ENCODE measurements at regions not wholly inside any gene's neighbourhood (a gene's known extent, or its start where the extent isn't known, plus 50 kb on each side); places are given as distances from the start of the nearest gene placed in this dataset.

DNA sequence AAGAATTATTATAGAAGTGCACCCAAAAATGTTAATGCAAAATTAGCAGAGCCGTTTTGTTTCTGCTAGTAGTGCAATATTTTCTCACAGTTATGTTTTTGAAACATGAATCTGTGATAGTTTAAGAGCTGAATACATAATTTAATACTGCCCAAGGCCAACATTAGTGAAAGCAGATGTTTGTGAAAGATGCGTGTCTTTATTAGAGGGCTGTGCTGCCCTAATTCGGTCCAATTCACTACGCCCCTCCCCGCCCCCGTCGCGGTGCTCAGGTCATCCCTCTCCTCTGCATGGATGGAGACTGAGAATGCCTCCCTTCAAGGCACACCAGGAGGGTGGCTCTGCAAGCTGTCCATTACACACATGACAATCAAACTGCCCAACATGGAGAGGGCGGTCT is 172.0 kb downstream of the TEX36 start:
- no peak for DNase-seq

DNA sequence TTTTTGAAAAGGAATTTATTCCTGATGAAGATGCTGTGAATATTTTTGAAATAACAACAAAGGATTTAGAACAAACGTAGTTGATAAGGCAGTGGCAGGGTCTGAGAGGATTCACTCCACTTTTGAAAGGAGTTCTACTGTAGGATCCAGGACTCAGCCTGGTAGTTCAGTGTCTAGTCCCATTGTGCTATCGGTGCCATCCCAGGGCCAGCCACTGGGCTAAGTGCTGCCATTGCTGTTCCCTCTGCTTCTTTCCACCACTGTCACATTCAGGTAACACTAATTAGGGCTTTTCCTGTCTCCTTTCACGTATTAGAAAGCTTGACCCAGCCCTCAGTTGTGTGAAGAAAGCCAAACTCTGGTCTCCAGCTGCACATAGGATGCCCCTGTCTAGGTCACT is 177.3 kb downstream of the TEX36 start:
- no peak for DNase-seq

DNA sequence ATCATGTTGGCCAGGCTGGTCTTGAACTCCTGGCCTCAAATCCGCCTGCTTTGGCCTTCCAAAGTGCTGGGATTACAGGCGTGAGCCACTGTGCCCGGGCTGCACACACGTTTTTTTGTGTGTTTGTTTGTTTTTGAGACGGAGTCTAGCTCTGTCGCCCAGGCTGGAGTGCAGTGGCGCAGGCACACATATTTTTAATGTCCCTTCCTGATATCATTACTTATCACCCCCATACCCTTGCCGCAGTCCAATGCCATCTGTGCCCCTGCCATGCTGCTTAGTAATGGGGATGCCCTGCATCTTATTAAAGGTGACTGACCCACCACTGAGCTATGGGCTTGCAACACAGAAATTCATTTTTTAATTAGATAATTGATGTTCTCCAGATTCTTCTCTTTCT is 180.7 kb downstream of the TEX36 start:
- no peak for DNase-seq

DNA sequence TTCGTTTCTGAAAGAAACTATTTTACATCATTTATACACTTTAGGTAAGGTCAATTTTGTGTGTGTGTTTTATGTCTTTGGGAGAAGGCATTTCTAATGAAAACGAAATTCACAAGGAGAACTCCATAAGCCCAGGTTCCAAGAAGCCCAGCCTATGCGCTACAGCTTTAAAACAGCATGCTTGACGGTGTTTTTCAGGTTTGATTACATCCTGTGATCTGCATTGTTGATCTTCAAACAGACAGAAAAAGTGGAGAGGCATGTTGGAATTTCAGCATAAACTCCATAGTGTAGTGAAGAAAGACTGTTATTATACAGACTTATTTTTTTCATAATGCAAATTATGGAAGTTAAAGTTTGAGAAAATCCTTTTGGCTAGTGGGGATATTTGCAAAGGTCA is 187.6 kb downstream of the TEX36 start:
- DNase-seq, result no peak

DNA sequence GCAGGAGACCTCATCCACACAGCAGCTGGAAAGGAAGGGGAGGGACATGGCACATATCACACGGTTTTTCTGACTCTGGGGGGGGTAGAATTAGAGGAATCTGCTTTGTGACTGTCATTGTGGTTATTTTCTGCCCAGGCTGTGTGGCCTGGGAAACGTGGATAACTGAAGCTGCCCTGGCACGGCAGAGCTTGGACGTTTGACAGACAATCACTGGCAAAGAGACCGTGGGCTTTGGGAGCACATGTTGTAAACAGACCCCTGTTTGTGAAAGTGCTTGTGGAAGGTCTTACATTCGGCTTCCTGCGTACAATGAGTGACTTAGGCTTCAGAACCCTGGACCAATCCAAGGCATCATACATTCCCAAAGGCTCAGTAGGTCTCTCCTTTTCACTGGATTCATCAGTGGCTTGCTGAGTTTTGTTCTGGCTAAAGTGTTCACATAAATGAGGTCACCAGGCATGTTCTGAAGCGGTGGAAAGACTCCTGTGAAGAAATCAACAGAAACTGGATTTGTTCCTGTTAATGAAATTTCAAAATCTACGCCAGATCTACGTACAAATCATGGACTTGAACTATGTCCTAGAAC is 188.2 kb downstream of the TEX36 start:
- no peak for DNase-seq

DNA sequence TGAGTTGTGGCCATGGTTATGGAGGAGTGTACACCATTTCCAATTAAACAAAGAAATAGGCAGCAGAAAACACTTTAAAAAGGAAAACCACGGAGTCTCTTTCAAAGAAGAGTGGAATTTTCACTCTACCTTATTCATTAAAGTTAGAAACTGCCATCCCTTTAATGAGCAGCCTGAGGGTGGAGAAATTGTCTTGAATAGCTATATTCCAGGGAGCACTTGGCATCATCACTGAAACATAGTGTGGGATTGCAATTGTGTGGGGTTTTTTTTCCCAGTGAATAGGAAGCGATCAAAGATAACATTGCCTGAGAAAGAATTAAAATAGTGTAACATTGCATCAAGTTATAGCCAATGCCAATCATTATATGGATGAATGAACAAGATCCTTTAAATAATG is 191.6 kb downstream of the TEX36 start:
- no peak for DNase-seq

DNA sequence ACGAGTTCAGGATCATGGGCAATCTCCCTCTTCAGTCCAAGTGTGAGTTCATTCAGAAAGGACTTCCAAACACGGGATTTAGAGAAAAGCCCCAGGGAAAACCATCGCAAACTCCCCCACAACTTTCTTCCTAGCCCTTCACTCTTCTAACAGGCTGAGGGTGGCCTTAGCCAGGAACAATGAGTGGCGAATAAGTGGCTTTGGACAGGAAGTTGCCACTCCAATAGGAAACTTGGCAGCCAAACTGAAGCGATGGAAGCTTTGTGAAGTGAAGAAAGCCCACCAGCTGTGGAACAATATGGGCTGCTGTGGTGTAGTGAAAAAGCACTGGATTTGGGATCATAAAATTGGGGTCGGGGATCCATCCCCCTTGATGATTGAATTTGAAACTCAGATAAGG is 193.2 kb downstream of the TEX36 start:
- no peak for DNase-seq

DNA sequence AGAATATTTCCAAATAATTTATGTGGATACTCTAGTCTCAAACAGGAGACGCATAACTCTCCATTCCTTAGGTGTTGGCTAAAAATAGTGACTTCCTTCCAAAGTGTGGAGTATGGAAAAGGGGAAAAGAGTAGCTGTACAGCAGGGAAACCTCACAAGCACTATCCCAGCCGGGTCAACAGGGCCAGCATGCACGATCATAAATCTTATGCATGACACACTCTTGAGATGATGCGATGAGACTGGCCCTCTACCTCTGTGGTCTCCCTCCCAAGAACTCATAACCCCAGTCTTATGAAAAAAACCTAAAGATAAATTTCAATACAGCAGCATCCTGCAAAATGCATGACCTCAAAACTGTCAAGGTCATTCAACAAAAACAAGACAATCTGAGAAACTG is 197.3 kb downstream of the TEX36 start:
- no peak for DNase-seq

DNA sequence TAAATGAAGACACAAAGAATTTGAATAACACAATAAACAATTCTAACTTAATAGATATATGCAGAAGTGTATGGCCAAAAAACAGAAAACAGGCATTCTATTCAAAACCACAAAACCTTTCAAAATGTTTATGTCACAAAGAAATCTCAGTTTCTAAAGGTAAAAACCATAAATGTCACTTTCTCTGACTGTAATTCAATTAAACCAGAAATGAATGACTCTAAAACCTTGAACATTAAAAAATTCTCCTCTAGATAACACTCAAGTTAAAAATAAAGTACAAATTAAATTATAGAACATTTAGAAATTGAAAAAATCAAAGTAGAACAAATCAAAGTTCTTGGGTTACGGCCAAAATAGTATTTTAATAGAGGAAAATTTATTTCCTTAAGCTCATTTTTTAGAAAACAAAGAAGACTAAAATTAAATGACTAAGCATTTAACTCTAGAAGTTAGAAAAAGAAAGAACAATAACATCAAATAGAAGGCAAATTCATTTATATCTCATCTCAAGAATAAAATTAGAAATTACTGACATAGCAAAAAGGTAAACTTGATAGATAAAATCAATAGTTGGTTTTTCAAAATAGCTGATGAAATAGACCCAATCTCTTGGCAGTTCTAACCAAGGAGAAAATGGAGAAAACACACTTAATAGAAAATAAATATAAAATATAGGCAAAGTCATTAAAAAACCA is 198.8 kb downstream of the TEX36 start:
- no peak for DNase-seq

DNA sequence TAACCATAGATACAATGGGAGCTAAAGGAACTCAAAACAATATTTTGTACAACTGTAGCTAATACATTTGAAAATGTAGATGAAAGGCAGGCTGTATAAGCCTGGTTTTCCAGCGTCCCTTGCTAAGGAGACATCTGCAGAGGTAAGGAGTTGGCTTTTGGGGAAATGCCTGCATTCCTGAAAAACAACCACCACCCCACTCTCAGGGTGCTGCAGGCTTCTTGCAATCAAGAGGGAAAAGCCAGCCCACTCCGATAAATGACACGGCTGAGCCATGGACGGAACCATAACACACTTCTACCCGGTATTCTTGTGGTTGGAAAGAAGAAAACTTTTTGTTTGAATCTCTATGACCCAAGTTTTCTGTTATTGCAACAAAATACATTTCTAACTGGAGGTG is 200.3 kb downstream of the TEX36 start:
- DNase-seq, result no peak

DNA sequence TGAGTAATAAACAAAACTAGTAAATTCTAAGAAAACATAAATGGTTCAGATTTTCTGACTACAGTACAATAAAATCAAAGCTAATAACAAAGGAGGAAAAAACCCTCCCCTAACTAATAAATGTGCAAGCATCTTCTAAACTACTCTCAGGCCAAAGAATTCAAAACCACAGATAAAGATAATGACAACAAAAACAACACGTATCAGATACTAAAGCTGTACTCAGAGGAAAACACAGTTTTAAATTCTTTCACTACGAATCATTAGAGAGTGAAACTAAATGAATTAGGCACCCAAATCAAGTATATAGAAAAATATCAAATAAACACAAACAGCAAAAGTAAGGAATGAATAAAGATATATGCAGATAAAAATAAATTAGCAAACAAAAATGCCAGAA is 200.9 kb downstream of the TEX36 start:
- DNase-seq, result no peak

DNA sequence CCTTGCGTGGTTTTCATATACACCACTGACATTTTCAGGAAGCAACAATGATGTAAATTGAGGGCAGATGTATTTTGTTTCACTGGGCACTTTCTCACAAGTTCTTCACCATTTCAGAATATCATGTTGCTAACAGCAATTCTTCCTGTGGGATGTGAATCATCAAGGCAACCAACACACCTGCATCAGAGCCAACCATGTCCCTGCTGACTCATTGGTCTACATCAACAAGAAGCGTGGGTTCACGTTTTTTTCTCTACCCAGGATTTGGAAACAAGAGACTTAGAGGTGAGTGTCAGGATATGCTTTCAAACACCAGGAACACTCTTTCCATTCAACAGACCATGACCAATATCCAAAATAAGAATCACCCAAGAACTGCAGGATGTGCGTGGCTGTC is 203.9 kb downstream of the TEX36 start:
- DNase-seq, result no peak

DNA sequence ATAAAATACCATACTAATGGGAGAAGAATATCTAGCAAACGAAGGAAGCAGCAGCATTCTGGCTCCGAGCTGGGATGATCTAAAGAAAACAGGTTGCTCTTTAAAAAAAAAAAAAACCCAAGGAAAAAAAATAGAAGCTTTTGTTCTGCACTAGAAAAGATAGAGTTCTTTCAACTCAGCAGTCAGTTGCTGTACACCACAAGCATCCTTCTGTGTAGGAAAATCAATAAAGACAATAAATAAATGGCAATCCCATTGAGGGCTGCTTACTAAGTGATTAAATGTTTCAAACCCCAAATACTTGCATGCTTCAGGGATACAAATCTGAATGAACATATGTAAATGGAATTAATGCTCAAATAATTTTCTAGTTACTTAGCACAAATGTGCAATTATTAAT is 207.1 kb downstream of the TEX36 start:
- no peak for DNase-seq

DNA sequence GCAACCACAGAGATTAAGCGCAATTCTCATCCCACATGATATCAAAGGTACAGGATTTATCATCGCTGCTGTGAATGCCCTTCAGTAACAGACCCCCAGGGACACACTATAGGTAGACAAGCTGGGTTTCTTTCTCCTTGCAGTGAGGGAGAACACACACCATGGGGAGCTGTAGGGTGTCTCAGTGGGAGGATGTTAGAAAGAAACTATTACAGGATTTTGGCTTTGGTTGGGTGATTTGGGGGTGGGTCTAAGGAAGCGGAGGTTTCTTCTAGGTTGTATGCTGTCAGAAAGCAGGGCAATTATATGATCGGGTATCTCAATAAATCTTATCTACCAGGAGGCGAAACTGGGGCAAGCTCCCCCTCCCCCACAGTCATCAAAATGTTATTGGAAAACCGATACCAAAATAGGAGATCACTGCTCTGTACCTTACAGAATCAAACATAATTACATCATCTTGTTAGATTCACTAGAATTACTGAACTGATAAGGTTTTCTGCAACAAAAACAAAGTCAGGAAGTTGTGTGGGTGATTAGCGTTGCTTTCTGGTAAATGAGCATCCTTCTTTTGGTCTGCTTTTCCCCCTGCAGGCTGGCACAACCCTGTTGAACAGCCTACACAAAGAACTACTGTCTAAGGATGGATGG is 209.7 kb downstream of the TEX36 start:
- no peak for DNase-seq

DNA sequence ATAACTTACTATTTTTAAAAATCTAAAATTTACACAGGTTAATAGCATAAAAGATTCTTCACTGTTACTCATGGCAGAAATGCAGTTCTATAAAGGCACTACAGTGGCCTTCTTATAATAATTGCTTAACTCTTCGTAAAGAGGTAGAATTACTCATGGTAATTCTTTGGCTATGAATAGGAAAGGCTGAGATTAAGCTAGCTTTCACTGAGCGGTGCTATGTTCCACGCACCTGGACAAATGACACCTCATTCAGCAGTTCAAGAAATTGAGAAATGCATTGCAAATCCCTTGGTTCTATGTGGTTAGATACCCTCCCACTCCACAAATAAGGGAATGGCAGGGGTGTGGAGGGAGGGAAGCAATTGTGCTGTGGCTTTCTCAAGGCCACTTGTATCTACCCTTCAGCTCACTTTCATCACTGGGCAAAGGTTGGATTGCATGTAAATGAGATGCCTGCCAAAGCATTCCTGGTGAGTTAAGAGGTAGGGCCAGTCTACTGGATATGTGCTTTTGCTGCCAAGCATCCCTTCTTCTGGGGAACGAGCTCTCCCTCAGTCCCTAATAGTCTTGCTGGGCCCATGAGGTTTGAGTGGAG is 210.9 kb downstream of the TEX36 start:
- DNase-seq, result no peak

DNA sequence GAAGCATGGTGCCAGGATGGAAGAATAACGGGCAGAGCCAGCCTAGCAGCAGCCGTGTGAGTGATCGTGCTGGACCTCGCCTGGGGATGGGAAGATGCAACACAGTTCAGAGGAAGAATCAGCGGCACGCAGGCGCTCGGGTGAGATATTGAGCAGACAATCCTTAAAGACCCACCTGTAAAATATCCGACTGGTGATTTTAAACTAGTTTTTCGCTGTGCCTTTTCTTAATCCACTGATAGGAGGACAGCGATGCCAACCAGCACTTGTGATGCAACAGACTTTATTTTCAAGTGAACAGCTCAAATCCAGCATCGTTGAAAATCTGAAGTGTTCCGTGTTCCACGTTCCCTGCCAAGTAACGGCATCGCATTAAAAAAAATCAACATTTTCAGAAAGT is 214.7 kb downstream of the TEX36 start:
- DNase-seq, result no peak

DNA sequence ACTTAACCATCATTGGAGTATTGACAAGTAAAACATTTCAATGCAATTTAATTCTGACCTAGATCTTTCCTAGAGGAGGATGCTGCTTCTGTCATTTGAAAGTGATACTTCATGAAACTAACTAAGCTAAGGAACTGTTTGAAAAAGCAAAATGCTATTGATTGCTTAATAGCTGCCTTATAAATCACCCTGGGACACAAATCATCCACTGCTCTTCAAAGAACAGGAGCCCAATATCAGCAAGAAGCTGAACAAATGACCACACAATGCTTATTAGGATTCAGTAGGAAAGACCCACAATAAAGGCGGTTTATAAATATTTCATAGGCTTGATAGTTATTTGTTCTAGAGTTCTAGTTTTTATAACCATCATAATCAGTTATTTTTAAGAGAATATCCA is 216.3 kb downstream of the TEX36 start:
- DNase-seq, result no peak

DNA sequence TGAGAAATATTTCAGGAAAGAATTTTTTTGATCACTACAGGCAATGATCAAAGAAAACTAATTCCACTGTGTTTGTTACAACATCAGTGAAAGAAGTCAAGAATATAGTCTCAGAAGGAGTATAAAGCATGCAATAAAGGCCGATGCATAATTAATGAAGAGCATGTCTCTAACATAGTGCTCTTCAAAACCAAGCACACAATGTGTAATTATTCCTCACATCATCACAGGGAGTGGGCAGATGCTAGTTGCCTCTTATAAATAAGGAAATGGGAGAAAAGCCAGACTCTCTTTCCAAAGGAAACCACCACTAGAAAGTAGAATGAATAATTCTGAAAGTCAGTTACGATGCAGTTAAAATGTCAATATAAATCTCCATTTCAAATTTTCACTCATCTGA is 220.1 kb downstream of the TEX36 start:
- no peak for DNase-seq

DNA sequence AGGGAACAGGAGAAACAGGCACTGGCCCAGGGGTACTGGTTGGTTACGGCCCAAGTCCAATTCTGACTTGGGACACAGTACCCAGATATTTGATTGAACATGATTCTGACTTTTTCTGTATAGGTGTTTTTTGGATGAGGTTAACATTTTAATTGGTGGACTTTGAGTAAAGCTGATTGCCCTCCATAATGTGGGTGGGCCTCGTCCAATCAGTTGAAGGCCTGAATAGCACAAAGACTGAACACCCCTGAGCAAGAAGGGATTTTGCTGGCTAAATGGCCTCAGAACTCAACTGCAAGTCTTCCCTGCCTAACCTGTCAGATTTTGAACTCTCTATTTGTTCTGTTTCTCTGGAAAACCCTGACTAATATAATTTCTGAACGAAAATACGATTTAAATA is 222.6 kb downstream of the TEX36 start:
- no peak for DNase-seq

DNA sequence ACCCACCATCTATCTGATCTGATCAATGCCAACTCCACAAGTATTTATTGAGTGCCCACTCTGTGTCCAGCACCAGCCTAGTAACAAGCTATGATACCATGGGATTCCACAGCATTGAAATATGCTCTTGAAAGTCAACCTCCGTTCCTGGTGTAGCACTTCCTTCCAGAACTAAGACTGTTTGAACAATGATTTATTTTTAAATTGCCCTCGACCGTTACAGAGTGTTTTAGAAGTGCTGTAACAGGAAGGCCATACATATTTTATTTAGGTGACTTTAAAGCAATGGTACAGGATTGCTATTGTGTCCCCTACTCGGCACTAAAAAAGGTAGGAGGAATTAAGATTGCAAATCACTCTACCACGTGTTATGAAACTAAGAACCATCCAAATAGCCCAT is 225.6 kb downstream of the TEX36 start:
- no peak for DNase-seq

DNA sequence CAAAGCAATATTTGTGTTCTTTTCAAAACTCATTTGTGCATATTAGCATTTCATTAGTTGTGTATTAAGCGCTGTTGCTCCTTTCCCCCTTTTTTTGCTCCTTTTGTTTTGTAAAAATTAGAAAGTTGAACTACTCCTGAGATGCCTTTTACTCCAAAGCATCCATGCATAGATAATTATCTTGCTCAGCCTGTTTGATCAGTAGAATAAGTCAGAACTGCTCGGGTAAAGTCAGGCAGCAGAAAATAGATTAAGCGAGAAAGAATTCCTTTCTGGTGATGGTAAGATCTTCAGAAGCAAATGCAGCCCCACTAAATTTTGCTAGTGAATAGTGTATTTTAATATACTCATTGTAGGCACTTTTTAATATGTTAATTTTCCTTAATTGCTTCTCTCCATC is 227.1 kb downstream of the TEX36 start:
- no peak for DNase-seq

DNA sequence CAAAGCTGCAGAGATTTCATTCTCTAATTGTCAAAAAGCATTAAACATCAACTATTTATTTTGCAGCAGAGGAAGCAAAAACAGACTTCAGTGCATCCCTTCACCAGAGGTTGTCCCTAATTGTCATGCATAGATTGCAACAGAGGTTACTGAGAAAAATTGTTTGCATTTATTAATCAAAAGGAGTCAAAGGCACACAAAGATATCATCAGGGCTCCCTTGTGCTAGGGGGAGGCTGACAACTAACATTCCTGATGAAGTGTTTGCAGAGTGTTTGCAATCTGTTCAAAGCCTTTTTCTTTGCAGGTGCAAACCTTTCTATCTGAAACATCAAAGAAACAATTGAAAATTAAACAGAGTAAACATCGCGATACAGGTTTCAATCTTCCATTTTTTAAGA is 227.5 kb downstream of the TEX36 start:
- no peak for DNase-seq

DNA sequence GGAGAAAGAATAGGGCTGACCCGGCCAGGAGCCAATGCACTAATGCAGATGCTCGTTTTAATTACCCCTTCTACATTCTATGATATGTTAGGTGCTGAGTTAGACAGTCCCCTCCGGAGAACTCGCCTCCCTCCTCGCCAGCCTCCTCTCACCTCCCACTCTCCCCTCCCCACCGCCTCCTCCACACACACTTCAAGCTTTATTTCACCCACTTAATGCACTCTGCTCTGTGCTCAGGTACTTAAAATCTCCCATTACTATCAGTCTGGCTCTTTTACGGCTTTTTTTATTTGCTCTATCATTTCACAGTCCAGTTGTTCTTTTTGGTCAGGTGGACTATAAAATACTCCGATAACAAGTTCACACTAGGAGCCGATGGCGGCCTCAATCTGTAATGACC is 231.6 kb downstream of the TEX36 start:
- no peak for DNase-seq

DNA sequence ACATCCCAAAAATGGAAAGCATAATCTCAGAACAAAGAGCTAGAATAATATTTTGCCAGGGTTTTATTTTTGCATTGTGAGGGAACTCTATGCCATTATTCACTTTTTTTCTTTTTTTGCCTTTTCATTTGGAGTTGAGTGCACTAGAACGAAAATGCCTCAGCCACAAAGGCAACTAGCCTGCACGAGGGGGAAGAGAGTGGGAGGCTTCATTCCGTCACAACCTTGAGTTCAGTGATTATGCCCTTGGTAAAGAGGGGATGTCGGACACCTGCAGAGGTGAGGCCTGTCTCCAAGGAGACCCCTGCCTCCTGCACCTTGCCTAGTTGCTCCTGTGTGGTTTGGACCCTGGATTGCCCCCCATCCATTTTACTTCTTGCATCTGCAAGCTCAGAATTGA is 232.7 kb downstream of the TEX36 start:
- no peak for DNase-seq
